Brain microvascular endothelial cell (primary cell): ENCODE measurements at regions not wholly inside any gene's neighbourhood (a gene's known extent, or its start where the extent isn't known, plus 50 kb on each side); places are given as distances from the start of the nearest gene placed in this dataset.

Source experiments
- DNase-seq: peaks from one replicate; pipeline ENCODE4 v3.0.0-alpha.2; 2020
- H3K27ac ChIP-seq: fragments of 250-450 bp; sonication (Bioruptor Pico); 2 replicates; pipeline ENCODE4 v1.5.1; 2020; ENCODE audit warnings: mild to moderate bottlenecking, moderate library complexity
- H3K27me3 ChIP-seq: fragments of 250-450 bp; sonication (Bioruptor Pico); replicated peaks from 2 replicates; pipeline ENCODE4 v1.5.1; 2020; ENCODE audit warnings: mild to moderate bottlenecking
- H3K36me3 ChIP-seq: fragments of 250-450 bp; sonication (Bioruptor Pico); replicated peaks from 2 replicates; pipeline ENCODE4 v1.5.1; 2020; ENCODE audit warnings: mild to moderate bottlenecking
- H3K4me3 ChIP-seq: 2 replicates; pipeline ENCODE4 v1.5.1; 2011; ENCODE audit warnings: low read depth, mild to moderate bottlenecking, control low read depth, low read length, moderate library complexity
- in situ Hi-C: cut with HindIII; loops from 2 replicates; pipeline ENCODE4 v1.10.0; 2017; ENCODE audit warnings: low sequenced_read_pairs, low pct_ligation_motif_present
- TF ChIP-seq, protein P1 (sequence below): IDR thresholded peaks from 2 replicates; pipeline ENCODE4 v1.5.1; 2011; ENCODE audit warnings: low read depth, mild to moderate bottlenecking, moderate library complexity, low read length, control low read depth, inconsistent platforms; ENCODE audit errors: missing control alignments

DNA sequence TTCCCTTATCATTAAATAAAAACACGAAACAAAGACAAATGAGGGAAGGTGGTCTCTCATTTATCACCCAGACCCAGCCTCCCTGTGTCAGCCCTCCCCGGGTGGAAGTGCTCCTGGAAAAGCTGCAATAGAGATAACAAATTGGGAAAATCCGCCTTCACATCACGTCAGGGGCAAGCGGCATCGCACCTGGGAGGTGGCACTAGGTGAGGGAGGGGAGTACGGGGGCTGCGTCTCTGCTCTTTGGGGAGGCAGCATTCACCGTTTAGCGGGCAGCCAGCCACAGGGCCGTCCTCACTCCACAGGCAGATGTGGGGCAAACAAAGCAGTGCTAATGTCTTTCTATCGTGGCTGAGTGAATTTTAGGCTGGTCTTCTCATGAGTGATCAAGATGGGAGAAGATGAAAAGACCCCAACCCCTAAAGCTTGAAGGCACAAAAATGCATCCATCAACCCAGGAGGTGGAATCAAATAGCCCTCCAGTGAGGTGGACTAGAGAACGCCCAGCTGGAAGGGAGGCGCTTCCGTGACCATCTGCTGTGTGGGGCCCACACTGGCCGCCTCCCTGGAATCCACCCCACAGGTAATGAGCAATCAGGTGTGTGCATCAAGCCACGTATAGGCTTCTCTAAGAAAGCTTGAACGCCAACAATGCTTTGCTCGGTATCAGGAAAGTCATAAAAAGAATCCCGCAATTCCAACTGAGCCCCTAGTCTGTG lies 629.5 kb downstream of the BRD1 start:
- no peak overlapping the region for H3K27ac ChIP-seq
- H3K27me3 ChIP-seq = no peaks in the 10 kb centered on the region
- DNase-seq = no peak
- in situ Hi-C loops = no loop called here
- no peaks in the 10 kb centered on the region for H3K36me3 ChIP-seq
- TF ChIP-seq, protein P1, sequence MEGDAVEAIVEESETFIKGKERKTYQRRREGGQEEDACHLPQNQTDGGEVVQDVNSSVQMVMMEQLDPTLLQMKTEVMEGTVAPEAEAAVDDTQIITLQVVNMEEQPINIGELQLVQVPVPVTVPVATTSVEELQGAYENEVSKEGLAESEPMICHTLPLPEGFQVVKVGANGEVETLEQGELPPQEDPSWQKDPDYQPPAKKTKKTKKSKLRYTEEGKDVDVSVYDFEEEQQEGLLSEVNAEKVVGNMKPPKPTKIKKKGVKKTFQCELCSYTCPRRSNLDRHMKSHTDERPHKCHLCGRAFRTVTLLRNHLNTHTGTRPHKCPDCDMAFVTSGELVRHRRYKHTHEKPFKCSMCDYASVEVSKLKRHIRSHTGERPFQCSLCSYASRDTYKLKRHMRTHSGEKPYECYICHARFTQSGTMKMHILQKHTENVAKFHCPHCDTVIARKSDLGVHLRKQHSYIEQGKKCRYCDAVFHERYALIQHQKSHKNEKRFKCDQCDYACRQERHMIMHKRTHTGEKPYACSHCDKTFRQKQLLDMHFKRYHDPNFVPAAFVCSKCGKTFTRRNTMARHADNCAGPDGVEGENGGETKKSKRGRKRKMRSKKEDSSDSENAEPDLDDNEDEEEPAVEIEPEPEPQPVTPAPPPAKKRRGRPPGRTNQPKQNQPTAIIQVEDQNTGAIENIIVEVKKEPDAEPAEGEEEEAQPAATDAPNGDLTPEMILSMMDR = no peak
- no peak overlapping the region for H3K4me3 ChIP-seq

GRCh38 chr22:49197505-49197904 lies 630.2 kb downstream of the BRD1 start:
- Histone ChIP-seq H3K4me3 (no peak overlapping the region), H3K27ac (no peak overlapping the region), H3K27me3 (no peaks in the 10 kb centered on the region), H3K36me3 (no peaks in the 10 kb centered on the region)
- DNase-seq = no peak
- TF ChIP-seq, protein P1 = no peak
- in situ Hi-C loops = no loop called here

DNA sequence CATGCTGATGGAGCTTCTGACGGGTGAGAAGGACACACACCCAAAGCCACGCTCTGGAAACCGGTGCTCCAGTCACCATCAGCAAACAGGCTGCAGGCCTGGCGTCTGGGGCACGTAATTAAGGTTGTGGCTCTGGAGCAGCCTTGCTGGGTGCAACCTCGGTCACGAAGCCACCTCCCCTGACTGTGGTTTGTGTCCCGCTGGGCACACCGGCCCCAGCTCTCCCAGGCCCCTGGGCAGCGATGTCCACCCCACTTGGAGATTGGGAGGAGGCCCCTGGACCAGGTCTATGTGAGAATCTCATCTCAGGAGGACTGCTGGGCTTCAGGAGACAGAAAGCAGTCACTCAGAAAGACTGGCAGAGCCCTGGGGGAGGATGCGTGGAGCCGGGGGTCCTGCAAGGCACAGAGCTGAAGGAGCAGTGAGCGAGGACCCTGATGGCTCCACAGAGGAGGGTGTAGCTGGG lies 631.6 kb downstream of the BRD1 start:
- in situ Hi-C loops = no loop called here
- no peaks in the 10 kb centered on the region for H3K36me3 ChIP-seq
- no peaks in the 10 kb centered on the region for H3K27me3 ChIP-seq
- TF ChIP-seq, protein P1 = no peak
- DNase-seq = no peak
- H3K4me3 ChIP-seq = no peak overlapping the region
- no peak overlapping the region for H3K27ac ChIP-seq

- no peaks in the 10 kb centered on the region for H3K36me3 ChIP-seq
- no peaks in the 10 kb centered on the region for H3K27me3 ChIP-seq
- TF ChIP-seq, protein P1 = no peak
- H3K27ac ChIP-seq = no peak overlapping the region
- no peak overlapping the region for H3K4me3 ChIP-seq
- no peak for DNase-seq
- in situ Hi-C loops = no loop called here
These were observed 632.0 kb downstream of the BRD1 start for GRCh38 chr22:49195636-49196035.

DNA sequence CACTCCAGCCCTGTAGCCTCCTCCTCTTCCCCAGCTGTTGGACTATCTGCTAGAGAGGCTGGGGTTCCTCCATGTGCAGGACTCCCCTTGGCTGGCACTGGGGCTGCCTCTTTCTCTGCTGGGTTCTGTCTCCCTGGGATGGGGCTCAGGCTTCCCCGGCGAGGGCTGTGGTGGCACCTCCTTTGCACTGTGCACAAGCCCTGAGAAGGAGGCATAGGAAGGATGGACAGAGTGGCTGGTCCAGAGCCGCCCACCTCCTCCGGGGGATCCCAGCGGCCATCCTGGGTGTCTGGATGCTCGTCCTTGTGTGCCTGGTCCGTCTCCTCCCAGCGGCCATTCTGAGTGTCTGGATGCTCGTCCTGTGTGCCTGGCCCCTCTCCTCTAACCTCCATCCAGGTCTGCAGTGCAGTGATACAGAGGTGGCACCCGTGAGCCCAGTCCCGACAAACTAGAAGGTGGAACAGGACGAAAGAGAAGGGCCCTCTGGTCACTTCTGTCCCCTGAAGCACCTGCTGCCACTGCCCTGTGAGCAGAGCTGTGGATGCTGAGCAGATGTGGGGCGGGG lies 633.7 kb downstream of the BRD1 start:
- Histone ChIP-seq H3K4me3 (no peak overlapping the region), H3K36me3 (no peaks in the 10 kb centered on the region), H3K27ac (no peak overlapping the region), H3K27me3 (no peaks in the 10 kb centered on the region)
- in situ Hi-C loops = no loop called here
- DNase-seq = no peak
- TF ChIP-seq, protein P1 = no peak
